ENCODE measurements at regions not wholly inside any gene's neighbourhood (a gene's known extent, or its start where the extent isn't known, plus 50 kb on each side); places are given as distances from the start of the nearest gene placed in this dataset.
"Not testable (repeated sequence)": the region's sequence is repeated elsewhere in the genome, so short reads cannot be mapped to it uniquely, and the experiment has no call there.

- no peak for TF ChIP-seq CTCF (IDR thresholded peaks at IDR 0.05; ENCODE audit: low read length, missing control alignments)
- H3K4me3 ChIP-seq (replicated peaks; ENCODE audit: low read depth, low read length), result no peak overlapping the region
- DNase-seq (ENCODE audit: low read depth), result no peak
Measured at GRCh38 chr1:239112101-239112935, 274.1 kb upstream of the CHRM3 start.

- no peak overlapping the region for H3K4me3 ChIP-seq (replicated peaks; ENCODE audit: low read depth, low read length)
- no peak for TF ChIP-seq CTCF (IDR thresholded peaks at IDR 0.05; ENCODE audit: low read length, missing control alignments)
- no peak for DNase-seq (ENCODE audit: low read depth)
Measured at GRCh38 chr1:239107676-239108075, 278.7 kb upstream of the CHRM3 start.

GRCh38 chr1:239106689-239107088 is 279.7 kb upstream of the CHRM3 start:
- H3K4me3 ChIP-seq (replicated peaks; ENCODE audit: low read depth, low read length); DNase-seq (ENCODE audit: low read depth): not testable (repeated sequence)

- DNase-seq (ENCODE audit: low read depth), result no peak
- H3K4me3 ChIP-seq (replicated peaks; ENCODE audit: low read depth, low read length), result no peak overlapping the region
- no peak for TF ChIP-seq CTCF (IDR thresholded peaks at IDR 0.05; ENCODE audit: low read length, missing control alignments)
Measured at GRCh38 chr1:239098400-239099037, 287.8 kb upstream of the CHRM3 start.

GRCh38 chr1:239091537-239091936 is 294.8 kb upstream of the CHRM3 start:
- no peak for TF ChIP-seq CTCF (IDR thresholded peaks at IDR 0.05; ENCODE audit: low read length, missing control alignments)
- H3K4me3 ChIP-seq (replicated peaks; ENCODE audit: low read depth, low read length), result no peak overlapping the region
- no peak for DNase-seq (ENCODE audit: low read depth)

- no peak for DNase-seq (ENCODE audit: low read depth)
- no peak for TF ChIP-seq CTCF (IDR thresholded peaks at IDR 0.05; ENCODE audit: low read length, missing control alignments)
- no peak overlapping the region for H3K4me3 ChIP-seq (replicated peaks; ENCODE audit: low read depth, low read length)
Measured at GRCh38 chr1:239084459-239085080, 301.8 kb upstream of the CHRM3 start.

- not testable (repeated sequence) for DNase-seq (ENCODE audit: low read depth); H3K4me3 ChIP-seq (replicated peaks; ENCODE audit: low read depth, low read length)
Measured at GRCh38 chr1:239081947-239082346, 304.4 kb upstream of the CHRM3 start.

Measured in fibroblast of pulmonary artery (primary cell).